Caco-2 (cell line): ENCODE measurements at regions not wholly inside any gene's neighbourhood (a gene's known extent, or its start where the extent isn't known, plus 50 kb on each side); places are given as distances from the start of the nearest gene placed in this dataset.

Experiments
- BruUV-seq: library from RNA; stranded (reverse); fragments of 400-500 nt; replicated peaks from 2 replicates; lab custom pipeline; 2021; lab: Mats Ljungman, UMichigan
- CTCF ChIA-PET: fragments of 300-600 bp; sonication (Branson Sonifier 250); formaldehyde crosslinking; loops from one replicate; lab custom pipeline; 2022; ENCODE audit warnings: antibody characterized with exemption; lab: Charles Lee
- POLR2A ChIA-PET: fragments of 300-600 bp; sonication (Branson Sonifier 250); formaldehyde crosslinking; loops from one replicate; lab custom pipeline; 2022; ENCODE audit warnings: antibody characterized with exemption; lab: Charles Lee
- DNase-seq, 2 experiments: peaks; one replicate each; pipeline versions ENCODE4 v3.0.0 to v3.0.0-alpha.2; 2020 to 2022
- H3K27me3 ChIP-seq: replicated peaks from 2 replicates; pipeline ENCODE4 v1.6.0; 2011; ENCODE audit warnings: low read length; ENCODE audit not compliant: control insufficient read depth, insufficient read depth
- H3K36me3 ChIP-seq: 2 replicates; pipeline ENCODE4 v1.5.1; 2011; ENCODE audit warnings: low read length; ENCODE audit not compliant: control insufficient read depth, insufficient read depth
- H3K4me1 ChIP-seq: fragments of 250-450 bp; sonication (Bioruptor Pico); 2 replicates; pipeline ENCODE4 v1.5.1; 2020; ENCODE audit warnings: mild to moderate bottlenecking
- H3K4me3 ChIP-seq: 2 replicates; pipeline ENCODE4 v1.5.1; 2011; ENCODE audit warnings: low read depth, mild to moderate bottlenecking, control low read depth, low read length
- H3K9me3 ChIP-seq: fragments of 250-450 bp; sonication (Bioruptor Pico); 2 replicates; pipeline ENCODE4 v1.5.1; 2020; ENCODE audit warnings: mild to moderate bottlenecking, moderate library complexity
- H3K27ac Mint-ChIP-seq: one replicate; pipeline ENCODE4 v1.8.0; 2022; ENCODE audit warnings: mixed read lengths; ENCODE audit not compliant: unreplicated experiment
- H3K27me3 Mint-ChIP-seq: one replicate; pipeline ENCODE4 v1.8.0; 2022; ENCODE audit warnings: mixed read lengths; ENCODE audit not compliant: insufficient read depth, unreplicated experiment
- H3K36me3 Mint-ChIP-seq: one replicate; pipeline ENCODE4 v1.8.0; 2022; ENCODE audit warnings: mild to moderate bottlenecking, mixed read lengths; ENCODE audit not compliant: insufficient read depth, unreplicated experiment
- H3K4me1 Mint-ChIP-seq: one replicate; pipeline ENCODE4 v1.8.0; 2022; ENCODE audit warnings: low read depth, mixed read lengths; ENCODE audit not compliant: unreplicated experiment
- H3K4me3 Mint-ChIP-seq: one replicate; pipeline ENCODE4 v1.8.0; 2022; ENCODE audit warnings: mild to moderate bottlenecking, moderate library complexity, mixed read lengths; ENCODE audit not compliant: unreplicated experiment
- H3K9me3 Mint-ChIP-seq: one replicate; pipeline ENCODE4 v1.8.0; 2022; ENCODE audit warnings: mixed read lengths; ENCODE audit not compliant: unreplicated experiment
- CTCF ChIP-seq, 2 experiments: fragments of 200-600 bp in 1 of 2; IDR thresholded peaks; 1 replicate in 1 of 2; 2 replicates in 1 of 2; pipeline versions ENCODE4 v1.5.1 to v1.8.0; 2011 to 2022; ENCODE audit warnings: antibody characterized with exemption in 1 of 2, control low read depth in 1 of 2, inconsistent platforms in 1 of 2, low read depth in 1 of 2, low read length in 1 of 2, mild to moderate bottlenecking in 1 of 2, moderate library complexity in 1 of 2; ENCODE audit not compliant: insufficient read depth in 1 of 2, severe bottlenecking in 1 of 2, unreplicated experiment in 1 of 2
- intact Hi-C: fragments of 100-400 bp; cut with micrococcal nuclease; formaldehyde crosslinking; loops from one replicate; pipeline ENCODE4 v1.10.0; 2022; ENCODE audit not compliant: unreplicated experiment

- Histone ChIP-seq H3K9me3 (no peaks in the 10 kb centered on the region), H3K27me3 (no peaks in the 10 kb centered on the region), H3K36me3 (no peaks in the 10 kb centered on the region), H3K4me1 (no peaks in the 10 kb centered on the region), H3K4me3 (no peak overlapping the region)
- no TSS peak for BruUV-seq
- Mint-ChIP-seq H3K27ac (no peak overlapping the region), H3K36me3 (no peaks in the 10 kb centered on the region), H3K27me3 (no peaks in the 10 kb centered on the region), H3K4me3 (no peak overlapping the region), H3K9me3 (peaks cover 5% of the 10 kb centered on the region), H3K4me1 (peaks cover 15% of the 10 kb centered on the region)
- no peak for DNase-seq
- CTCF ChIA-PET: interaction anchor here (1.2 kb wide), 2 partner anchors 31 to 130 kb away, joined by 3 read pairs; no protein-coding TSS in a partner anchor
- POLR2A ChIA-PET: no interaction called here
- TF ChIP-seq CTCF (IDR thresholded peaks at IDR 0.05; ENCODE audit: insufficient read depth in 1 of 2, low read depth in 1 of 2, low read length in 1 of 2, severe bottlenecking in 1 of 2, unreplicated experiment in 1 of 2): no peak
- intact Hi-C loops: no loop called here
These were observed 203.5 kb upstream of the UBL3 start for GRCh38 chr13:30053939-30054338.

- H3K36me3 ChIP-seq: no peaks in the 10 kb centered on the region
- H3K4me1 Mint-ChIP-seq: peaks cover 19% of the 10 kb centered on the region
- no peak overlapping the region for H3K4me3 ChIP-seq
- H3K27me3 ChIP-seq: no peaks in the 10 kb centered on the region
- no TSS peak for BruUV-seq
- TF ChIP-seq CTCF (IDR thresholded peaks at IDR 0.05; ENCODE audit: insufficient read depth in 1 of 2, low read depth in 1 of 2, low read length in 1 of 2, severe bottlenecking in 1 of 2, unreplicated experiment in 1 of 2): no peak
- H3K4me1 ChIP-seq: peaks cover 12% of the 10 kb centered on the region
- no peak overlapping the region for H3K27ac Mint-ChIP-seq
- intact Hi-C loops: no loop called here
- H3K9me3 ChIP-seq: no peaks in the 10 kb centered on the region
- no peaks in the 10 kb centered on the region for H3K36me3 Mint-ChIP-seq
- H3K9me3 Mint-ChIP-seq: peaks cover 10% of the 10 kb centered on the region
- no peaks in the 10 kb centered on the region for H3K27me3 Mint-ChIP-seq
- DNase-seq: no peak
- no peak overlapping the region for H3K4me3 Mint-ChIP-seq
- CTCF ChIA-PET: no interaction called here
- POLR2A ChIA-PET: interaction anchor here (0.5 kb wide), 1 partner anchor 202 kb away, joined by 4 read pairs; the partner anchor contains the start of gene UBL3
These were observed 201.7 kb upstream of the UBL3 start for GRCh38 chr13:30052120-30052519.

- peaks cover 25% of the 10 kb centered on the region for H3K4me1 Mint-ChIP-seq
- H3K27me3 Mint-ChIP-seq: no peaks in the 10 kb centered on the region
- H3K9me3 ChIP-seq: no peaks in the 10 kb centered on the region
- no peak overlapping the region for H3K4me3 ChIP-seq
- no peak overlapping the region for H3K4me3 Mint-ChIP-seq
- H3K27ac Mint-ChIP-seq: no peak overlapping the region
- no peaks in the 10 kb centered on the region for H3K27me3 ChIP-seq
- intact Hi-C loops: no loop called here
- H3K36me3 Mint-ChIP-seq: no peaks in the 10 kb centered on the region
- no peak for DNase-seq
- H3K9me3 Mint-ChIP-seq: peaks cover 10% of the 10 kb centered on the region
- peaks cover 17% of the 10 kb centered on the region for H3K4me1 ChIP-seq
- H3K36me3 ChIP-seq: no peaks in the 10 kb centered on the region
- no TSS peak for BruUV-seq
- CTCF ChIA-PET: no interaction called here
- TF ChIP-seq CTCF (IDR thresholded peaks at IDR 0.05; ENCODE audit: insufficient read depth in 1 of 2, low read depth in 1 of 2, low read length in 1 of 2, severe bottlenecking in 1 of 2, unreplicated experiment in 1 of 2): no peak
- POLR2A ChIA-PET: interaction anchor here (0.5 kb wide), 1 partner anchor 201 kb away, joined by 4 read pairs; the partner anchor contains the start of gene UBL3
These were observed 201.2 kb upstream of the UBL3 start for GRCh38 chr13:30051531-30052060.
